ENCODE measurements at regions not wholly inside any gene's neighbourhood (a gene's known extent, or its start where the extent isn't known, plus 50 kb on each side); places are given as distances from the start of the nearest gene placed in this dataset.
A peak's percentile ranks its signal among the peaks of the same experiment; 100 is the strongest.
"Not testable (repeated sequence)": the region's sequence is repeated elsewhere in the genome, so short reads cannot be mapped to it uniquely, and the experiment has no call there.

DNA sequence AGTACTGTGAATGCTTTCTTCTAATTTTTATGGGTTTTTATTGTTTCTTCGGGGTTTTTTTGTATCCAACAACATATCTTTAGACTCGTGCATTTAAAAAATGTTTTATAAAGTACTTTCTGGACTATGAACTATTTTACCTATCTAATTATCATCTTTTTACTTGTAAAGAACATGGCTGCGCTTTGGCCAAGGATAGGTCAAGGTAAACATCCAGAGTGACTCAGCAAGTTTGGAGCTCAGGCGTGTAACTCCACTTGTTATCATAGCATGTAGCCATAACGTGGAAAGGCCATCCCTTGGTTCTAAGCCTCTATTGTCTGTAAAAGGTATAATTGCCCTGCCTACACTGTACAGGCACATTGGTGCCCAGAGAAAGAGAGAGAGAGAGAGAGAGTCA is 818.0 kb upstream of the GOT2 start:
- DNase-seq (ENCODE audit: low read depth in 2 of 2), result no peak

- DNase-seq (ENCODE audit: low read depth in 2 of 2), result no peak
Measured at GRCh38 chr16:59545721-59546120, 811.6 kb upstream of the GOT2 start.

DNA sequence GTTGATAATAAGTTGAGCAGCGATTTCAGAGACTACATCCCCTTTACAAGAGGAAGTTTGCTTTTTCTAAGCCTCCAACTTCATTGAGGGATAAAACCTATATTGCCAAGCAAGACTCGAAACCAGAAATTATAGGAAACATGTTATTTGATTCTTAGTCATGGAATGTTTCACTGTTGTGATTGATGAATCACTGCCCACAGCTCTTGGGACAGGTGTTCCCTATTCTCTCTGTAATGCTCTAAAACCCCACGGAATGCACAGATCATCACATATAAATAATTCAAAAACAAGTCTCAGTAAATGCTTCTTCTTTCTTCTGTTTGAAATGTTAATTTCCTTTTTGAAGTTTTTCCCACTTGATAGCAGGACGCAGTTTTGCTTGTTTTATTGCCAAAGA is 809.5 kb upstream of the GOT2 start:
- no peak for DNase-seq (ENCODE audit: low read depth in 2 of 2)

DNA sequence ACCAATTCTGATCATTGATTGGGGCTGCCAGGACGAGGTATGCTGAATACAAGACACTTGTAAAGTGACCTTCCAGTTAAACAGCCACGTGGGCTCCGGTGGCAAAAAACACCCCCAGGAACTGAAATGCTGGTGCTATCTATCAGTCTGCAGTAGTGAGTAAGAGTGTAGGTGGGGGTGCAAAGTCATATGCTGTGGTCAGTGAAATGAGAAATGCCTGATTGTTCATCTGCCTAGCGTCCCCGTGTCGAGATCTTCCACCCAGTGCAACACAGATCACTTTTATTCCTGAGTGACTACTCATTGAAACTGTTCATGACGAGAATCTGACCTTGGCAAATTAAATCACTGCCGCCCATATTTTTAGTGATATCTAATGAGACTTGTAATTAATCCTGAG is 806.5 kb upstream of the GOT2 start:
- DNase-seq (ENCODE audit: low read depth in 2 of 2), result no peak

- DNase-seq (ENCODE audit: low read depth in 2 of 2), result no peak
Measured at GRCh38 chr16:59535298-59535697, 801.2 kb upstream of the GOT2 start.

GRCh38 chr16:59527206-59527997 is 793.3 kb upstream of the GOT2 start:
- DNase-seq (ENCODE audit: low read depth in 2 of 2), result no peak

- no peak for DNase-seq (ENCODE audit: low read depth in 2 of 2)
Measured at GRCh38 chr16:59522826-59523225, 788.7 kb upstream of the GOT2 start.

- DNase-seq (ENCODE audit: low read depth in 2 of 2), result not testable (repeated sequence)
Measured at GRCh38 chr16:59518721-59519120, 784.6 kb upstream of the GOT2 start.

- no peak for DNase-seq (ENCODE audit: low read depth in 2 of 2)
Measured at GRCh38 chr16:59514651-59515050, 780.5 kb upstream of the GOT2 start.

- no peak for DNase-seq (ENCODE audit: low read depth in 2 of 2)
Measured at GRCh38 chr16:59510008-59510424, 775.9 kb upstream of the GOT2 start.

DNA sequence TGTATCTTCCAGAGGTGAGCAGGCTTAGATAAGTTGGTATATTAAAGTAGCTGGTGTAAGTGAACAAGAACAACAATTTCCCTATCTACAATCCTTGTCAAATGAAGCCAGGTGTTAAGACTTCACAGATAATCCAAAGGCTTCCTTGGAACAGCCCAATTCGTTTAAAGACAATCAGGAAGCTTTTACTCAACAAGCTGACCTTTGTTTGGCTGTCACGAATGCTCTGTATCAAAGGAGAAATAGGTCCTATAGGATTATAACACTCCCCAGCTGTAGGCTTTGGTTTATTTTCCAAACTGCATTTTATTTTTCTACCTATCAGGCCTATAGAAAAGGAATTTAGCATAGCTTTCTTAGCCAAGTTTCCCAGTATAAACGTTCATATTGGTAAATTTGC is 766.5 kb upstream of the GOT2 start:
- DNase-seq (ENCODE audit: low read depth in 2 of 2), result no peak

DNA sequence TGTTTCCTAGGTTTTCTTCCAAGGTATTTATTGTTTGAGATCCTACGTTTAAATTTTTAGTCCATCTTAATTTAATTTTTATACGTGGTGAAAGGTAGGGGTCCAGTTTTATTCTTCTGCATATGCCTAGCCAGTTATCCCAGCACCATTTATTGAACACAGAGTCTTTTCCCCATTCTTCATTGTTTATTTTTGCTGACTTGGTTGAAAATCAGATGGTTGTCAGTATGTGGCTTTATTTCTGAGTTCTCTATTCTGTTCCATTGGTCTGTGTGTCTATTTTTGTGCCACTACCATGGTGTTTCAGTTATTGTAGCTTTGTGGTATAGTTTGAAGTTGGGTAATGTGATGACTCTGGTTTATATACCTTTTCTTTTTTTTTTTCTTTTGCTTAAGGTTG is 753.0 kb upstream of the GOT2 start:
- no peak for DNase-seq (ENCODE audit: low read depth in 2 of 2)

GRCh38 chr16:59484833-59485516 is 750.9 kb upstream of the GOT2 start:
- no peak for DNase-seq (ENCODE audit: low read depth in 2 of 2)

DNA sequence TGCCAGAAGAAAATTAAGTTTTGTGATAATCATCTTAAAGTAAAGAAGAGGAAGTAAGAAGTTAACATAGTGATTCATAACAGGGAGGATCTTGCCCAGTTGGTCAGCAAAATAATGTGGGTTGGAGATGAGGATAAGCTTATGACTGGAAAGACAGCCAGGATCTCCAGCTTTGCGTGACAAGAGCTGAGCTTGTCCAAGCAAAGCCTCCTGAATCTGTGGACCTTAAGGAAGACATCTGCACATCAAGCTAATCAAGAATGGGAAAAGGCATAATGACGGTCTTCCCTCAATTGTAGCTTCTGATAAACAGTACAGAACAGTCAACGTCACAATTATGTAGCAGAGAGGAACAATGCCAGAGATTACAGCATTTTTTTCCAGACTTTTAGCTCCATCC is 744.7 kb upstream of the GOT2 start:
- DNase-seq (ENCODE audit: low read depth in 2 of 2), result peak in 1 of 2 donors; percentile 37

DNA sequence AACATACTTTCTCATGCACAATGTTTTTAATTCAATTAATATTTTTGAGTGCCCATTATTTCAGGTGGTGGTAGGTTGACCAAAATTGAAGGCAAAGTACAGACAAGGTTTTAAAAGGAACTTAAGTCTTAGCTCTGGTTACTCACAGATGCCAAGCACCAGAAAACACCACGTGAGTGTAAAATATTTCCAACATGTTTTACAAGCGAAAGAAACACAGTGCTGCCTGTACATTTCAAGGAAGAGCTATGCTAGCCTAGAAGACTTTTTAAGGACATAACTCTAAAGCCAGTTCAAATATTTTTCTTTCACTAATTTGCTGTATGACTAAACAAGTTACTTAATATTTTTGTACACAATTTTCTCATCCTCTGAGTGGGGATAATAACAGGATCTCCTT is 736.4 kb upstream of the GOT2 start:
- DNase-seq (ENCODE audit: low read depth in 2 of 2), result no peak

DNA sequence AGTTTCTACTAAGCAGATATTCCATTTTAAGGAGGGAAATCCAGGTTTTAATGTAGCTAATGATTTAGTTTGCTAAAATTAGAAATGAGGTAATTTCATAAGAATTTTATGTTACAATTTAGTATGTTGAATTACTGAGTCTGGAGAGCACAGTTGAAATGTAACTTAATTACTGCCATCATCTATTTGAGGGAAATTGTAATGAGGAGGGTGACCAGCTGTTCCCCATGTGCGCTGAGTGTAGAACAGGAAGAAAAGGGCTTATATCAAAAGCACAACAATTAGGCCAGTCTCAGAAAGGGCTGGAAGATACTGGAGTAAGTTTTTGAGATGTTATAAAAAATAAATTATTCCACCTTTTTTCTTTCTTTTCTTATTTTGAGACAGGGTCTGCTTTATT is 735.1 kb upstream of the GOT2 start:
- no peak for DNase-seq (ENCODE audit: low read depth in 2 of 2)

DNA sequence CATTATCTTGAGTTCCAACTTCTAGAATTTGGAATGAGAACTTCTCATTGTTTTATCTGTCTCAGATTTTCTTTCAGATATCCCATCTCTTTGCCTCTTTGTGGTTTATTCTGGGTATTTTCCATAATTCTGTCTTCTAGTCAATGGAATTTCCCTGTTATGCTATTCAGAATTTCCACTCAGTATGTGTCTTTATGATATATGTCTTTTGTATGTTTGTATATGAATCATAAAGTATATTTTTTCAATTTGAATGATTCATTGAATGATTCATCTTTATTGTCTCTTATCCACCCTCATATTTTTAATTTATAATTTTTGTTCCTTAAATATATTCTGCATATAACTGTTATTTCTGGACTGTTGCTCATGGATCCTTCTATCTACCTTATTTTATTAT is 729.7 kb upstream of the GOT2 start:
- DNase-seq (ENCODE audit: low read depth in 2 of 2), result no peak

DNA sequence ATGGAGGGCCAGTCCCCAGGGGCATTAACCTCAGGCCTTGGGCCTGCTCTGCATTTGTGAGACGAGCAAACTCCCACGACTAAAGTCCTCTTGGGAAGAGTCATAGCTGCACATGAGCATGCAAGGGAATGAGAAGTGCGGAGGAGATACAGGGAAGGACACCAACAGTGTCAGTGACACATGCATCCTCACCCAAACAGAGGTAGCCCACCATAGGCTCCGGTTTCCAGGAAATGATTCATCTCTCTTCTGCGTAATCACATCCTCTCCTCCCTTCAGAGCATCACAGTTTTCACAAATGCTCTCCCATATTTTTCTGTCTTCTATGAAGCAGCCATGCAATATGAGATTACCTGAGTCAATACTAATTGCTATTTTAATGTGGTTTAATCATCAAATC is 725.7 kb upstream of the GOT2 start:
- peak in 1 of 2 donors; percentile 3 for DNase-seq (ENCODE audit: low read depth in 2 of 2)

GRCh38 chr16:59455497-59455896 is 721.4 kb upstream of the GOT2 start:
- DNase-seq (ENCODE audit: low read depth in 2 of 2), result no peak

GRCh38 chr16:59450513-59450912 is 716.4 kb upstream of the GOT2 start:
- DNase-seq (ENCODE audit: low read depth in 2 of 2), result not testable (repeated sequence)

GRCh38 chr16:59440502-59440901 is 706.4 kb upstream of the GOT2 start:
- no peak for DNase-seq (ENCODE audit: low read depth in 2 of 2)

DNA sequence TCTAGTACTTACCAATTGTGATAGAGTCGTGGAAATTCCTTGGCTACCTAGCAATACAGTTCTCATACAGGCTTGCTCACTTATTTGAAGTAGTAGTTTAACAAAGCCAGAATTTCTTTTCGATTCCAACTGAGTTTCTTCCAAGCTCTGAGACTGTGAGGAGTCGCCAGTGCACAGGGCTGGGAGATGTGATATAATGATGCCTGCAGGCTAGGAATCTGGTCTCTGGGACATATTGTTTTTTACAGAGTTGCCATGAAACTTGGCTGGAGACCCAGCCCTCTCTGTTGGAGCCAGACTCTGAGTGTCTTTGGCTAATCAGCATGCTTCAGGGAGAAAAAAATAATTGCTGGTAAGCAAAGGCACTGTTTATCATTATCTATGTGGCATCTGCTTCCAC is 698.8 kb upstream of the GOT2 start:
- DNase-seq (ENCODE audit: low read depth in 2 of 2), result no peak

GRCh38 chr16:59432276-59432675 is 698.2 kb upstream of the GOT2 start:
- DNase-seq (ENCODE audit: low read depth in 2 of 2), result no peak
